Neural crest cell (in vitro differentiated cells): ENCODE measurements at regions not wholly inside any gene's neighbourhood (a gene's known extent, or its start where the extent isn't known, plus 50 kb on each side); places are given as distances from the start of the nearest gene placed in this dataset.

Source experiments
- DNase-seq: peaks from one replicate; pipeline ENCODE4 v3.0.0; 2021; ENCODE audit warnings: low read depth, mixed read lengths, low spot score
- H3K27ac Mint-ChIP-seq: one replicate; pipeline ENCODE4 v1.8.0; 2021; ENCODE audit warnings: mild to moderate bottlenecking, mixed read lengths; ENCODE audit not compliant: unreplicated experiment
- H3K27me3 Mint-ChIP-seq: 2 replicates; pipeline ENCODE4 v1.8.0; 2021; ENCODE audit warnings: low read depth, mild to moderate bottlenecking, mixed read lengths
- H3K36me3 Mint-ChIP-seq: 2 replicates; pipeline ENCODE4 v1.8.0; 2021; ENCODE audit warnings: low read depth, mild to moderate bottlenecking, mixed read lengths
- H3K4me1 Mint-ChIP-seq: 2 replicates; pipeline ENCODE4 v1.8.0; 2021; ENCODE audit warnings: mixed read lengths
- H3K4me3 Mint-ChIP-seq: one replicate; pipeline ENCODE4 v1.8.0; 2021; ENCODE audit warnings: mild to moderate bottlenecking, mixed read lengths
- H3K9me3 Mint-ChIP-seq: 2 replicates; pipeline ENCODE4 v1.8.0; 2021; ENCODE audit warnings: mixed read lengths
- TF ChIP-seq, protein P1 (sequence below): fragments of 200-600 bp; sonication (generic); conservative IDR thresholded peaks from 2 replicates; pipeline ENCODE4 v1.5.0; 2021; ENCODE audit warnings: antibody characterized with exemption, mild to moderate bottlenecking

DNA sequence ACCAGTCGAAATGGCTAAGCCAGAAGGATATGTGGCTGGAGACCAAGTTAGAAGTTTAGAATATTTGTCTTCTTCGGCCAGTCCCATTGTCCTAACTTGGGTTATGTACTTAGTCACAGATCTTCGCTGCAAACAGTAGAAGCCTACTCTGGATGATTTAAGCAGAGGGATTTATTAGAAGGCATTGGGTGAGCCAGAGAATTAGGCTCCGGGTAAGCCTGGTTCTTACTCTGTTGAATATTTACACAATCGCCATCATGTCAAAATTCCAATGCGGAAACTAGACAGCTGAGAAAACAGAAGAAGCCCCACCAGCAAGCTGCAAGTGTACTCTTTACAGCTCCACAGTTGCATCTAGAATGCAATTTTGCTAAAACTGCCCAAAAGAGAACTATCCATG, 276.6 kb downstream of the CMPK2 start:
- DNase-seq: no peak
- Mint-ChIP-seq H3K36me3 (no peaks in the 10 kb centered on the region), H3K4me3 (no peak overlapping the region), H3K27ac (no peak overlapping the region), H3K4me1 (no peaks in the 10 kb centered on the region), H3K27me3 (no peaks in the 10 kb centered on the region), H3K9me3 (peaks cover 22% of the 10 kb centered on the region)
- TF ChIP-seq, protein P1, sequence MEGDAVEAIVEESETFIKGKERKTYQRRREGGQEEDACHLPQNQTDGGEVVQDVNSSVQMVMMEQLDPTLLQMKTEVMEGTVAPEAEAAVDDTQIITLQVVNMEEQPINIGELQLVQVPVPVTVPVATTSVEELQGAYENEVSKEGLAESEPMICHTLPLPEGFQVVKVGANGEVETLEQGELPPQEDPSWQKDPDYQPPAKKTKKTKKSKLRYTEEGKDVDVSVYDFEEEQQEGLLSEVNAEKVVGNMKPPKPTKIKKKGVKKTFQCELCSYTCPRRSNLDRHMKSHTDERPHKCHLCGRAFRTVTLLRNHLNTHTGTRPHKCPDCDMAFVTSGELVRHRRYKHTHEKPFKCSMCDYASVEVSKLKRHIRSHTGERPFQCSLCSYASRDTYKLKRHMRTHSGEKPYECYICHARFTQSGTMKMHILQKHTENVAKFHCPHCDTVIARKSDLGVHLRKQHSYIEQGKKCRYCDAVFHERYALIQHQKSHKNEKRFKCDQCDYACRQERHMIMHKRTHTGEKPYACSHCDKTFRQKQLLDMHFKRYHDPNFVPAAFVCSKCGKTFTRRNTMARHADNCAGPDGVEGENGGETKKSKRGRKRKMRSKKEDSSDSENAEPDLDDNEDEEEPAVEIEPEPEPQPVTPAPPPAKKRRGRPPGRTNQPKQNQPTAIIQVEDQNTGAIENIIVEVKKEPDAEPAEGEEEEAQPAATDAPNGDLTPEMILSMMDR: no peak

DNA sequence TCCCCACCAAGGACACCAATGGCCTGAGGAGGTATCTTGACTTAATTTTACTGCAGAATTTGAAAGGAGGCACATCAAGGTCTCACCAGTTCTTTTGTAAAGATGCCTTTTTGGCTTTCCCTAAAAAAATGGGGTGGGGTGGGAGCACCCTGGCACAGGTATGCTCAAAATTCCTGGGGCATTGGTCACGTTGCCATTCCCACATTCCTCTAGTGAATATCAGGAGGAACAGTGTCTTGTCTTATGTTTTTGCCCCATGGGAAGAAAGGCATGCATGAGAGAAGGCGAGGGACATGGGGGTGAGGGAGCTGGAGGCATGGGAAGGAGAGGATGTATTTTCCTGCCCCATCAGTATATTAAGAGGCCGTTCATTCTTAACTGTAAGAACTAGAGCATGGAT, 275.3 kb downstream of the CMPK2 start:
- no peaks in the 10 kb centered on the region for H3K4me1 Mint-ChIP-seq
- TF ChIP-seq, protein P1: no peak
- no peaks in the 10 kb centered on the region for H3K36me3 Mint-ChIP-seq
- H3K9me3 Mint-ChIP-seq: peaks cover 15% of the 10 kb centered on the region
- H3K27me3 Mint-ChIP-seq: no peaks in the 10 kb centered on the region
- H3K4me3 Mint-ChIP-seq: no peak overlapping the region
- H3K27ac Mint-ChIP-seq: no peak overlapping the region
- no peak for DNase-seq

DNA sequence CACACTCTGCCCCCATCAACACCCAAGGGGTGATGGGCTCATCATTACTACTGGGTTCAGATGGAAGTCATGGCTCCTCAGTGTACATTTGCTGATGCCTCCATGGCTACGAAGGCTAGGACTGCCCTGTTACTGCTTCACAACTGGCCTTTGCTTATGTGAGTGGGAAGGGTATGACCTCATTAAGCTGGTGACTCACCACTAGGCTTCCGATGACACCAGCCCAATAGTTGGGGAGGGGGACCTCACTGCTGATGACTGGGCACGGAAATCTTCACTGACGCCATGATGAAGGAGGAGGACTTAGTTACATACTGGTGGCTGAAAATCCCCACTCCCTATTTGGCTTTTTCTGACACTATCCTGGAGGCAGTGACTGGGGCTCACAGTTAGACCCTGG, 263.2 kb downstream of the CMPK2 start:
- H3K36me3 Mint-ChIP-seq: peaks cover 7% of the 10 kb centered on the region
- peaks cover 7% of the 10 kb centered on the region for H3K9me3 Mint-ChIP-seq
- H3K27me3 Mint-ChIP-seq: no peaks in the 10 kb centered on the region
- TF ChIP-seq, protein P1: no peak
- peaks cover 28% of the 10 kb centered on the region for H3K4me1 Mint-ChIP-seq
- H3K27ac Mint-ChIP-seq: no peak overlapping the region
- no peak for DNase-seq
- no peak overlapping the region for H3K4me3 Mint-ChIP-seq

GRCh38 chr2:6605836-6606505, 259.7 kb downstream of the CMPK2 start:
- Mint-ChIP-seq H3K9me3 (peaks cover 13% of the 10 kb centered on the region), H3K27ac (peak overlapping the region; percentile 92), H3K36me3 (peaks cover 16% of the 10 kb centered on the region), H3K27me3 (no peaks in the 10 kb centered on the region), H3K4me1 (peaks cover 20% of the 10 kb centered on the region), H3K4me3 (no peak overlapping the region)
- DNase-seq: no peak
- TF ChIP-seq, protein P1: no peak

DNA sequence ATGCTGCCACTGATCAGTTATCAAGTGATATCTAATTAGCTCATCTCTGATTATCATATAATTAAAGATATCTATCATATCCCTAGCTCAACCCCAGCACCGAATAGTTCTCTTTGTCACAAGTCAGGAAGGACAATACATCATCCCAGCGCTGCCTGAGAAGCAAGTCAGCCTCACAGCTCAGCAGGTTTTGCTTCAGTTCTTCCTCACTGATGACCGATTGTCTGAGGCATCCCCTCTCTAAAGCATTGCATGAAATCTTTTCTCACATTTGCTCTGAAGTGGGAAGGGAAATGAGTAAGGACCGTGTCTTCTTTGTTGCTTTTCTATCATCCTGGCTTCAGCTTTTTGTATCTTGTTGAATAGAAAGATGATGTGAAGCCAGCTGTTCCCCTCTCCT, 247.9 kb downstream of the CMPK2 start:
- H3K4me3 Mint-ChIP-seq: no peak overlapping the region
- DNase-seq: no peak
- H3K27me3 Mint-ChIP-seq: no peaks in the 10 kb centered on the region
- TF ChIP-seq, protein P1: no peak
- peak overlapping the region; percentile 51 for H3K27ac Mint-ChIP-seq
- H3K36me3 Mint-ChIP-seq: peaks cover 11% of the 10 kb centered on the region
- H3K9me3 Mint-ChIP-seq: peaks cover 16% of the 10 kb centered on the region
- peaks cover 17% of the 10 kb centered on the region for H3K4me1 Mint-ChIP-seq
